ENCODE measurements at regions not wholly inside any gene's neighbourhood (a gene's known extent, or its start where the extent isn't known, plus 50 kb on each side); places are given as distances from the start of the nearest gene placed in this dataset.

GRCh38 chr17:12519956-12520594 lies 145.6 kb upstream of the MYOCD start:
- TF ChIP-seq POLR2AphosphoS5 (IDR thresholded peaks at IDR 0.05; ENCODE audit: insufficient read depth in 1 of 2, low read depth in 1 of 2) (no peak), CTCF (IDR thresholded peaks at IDR 0.05) (no peak)
